ENCODE measurements at regions not wholly inside any gene's neighbourhood (a gene's known extent, or its start where the extent isn't known, plus 50 kb on each side); places are given as distances from the start of the nearest gene placed in this dataset.

- no peak for DNase-seq
Measured at GRCh38 chr2:22801071-22801470, 583.9 kb upstream of the KLHL29 start.

DNA sequence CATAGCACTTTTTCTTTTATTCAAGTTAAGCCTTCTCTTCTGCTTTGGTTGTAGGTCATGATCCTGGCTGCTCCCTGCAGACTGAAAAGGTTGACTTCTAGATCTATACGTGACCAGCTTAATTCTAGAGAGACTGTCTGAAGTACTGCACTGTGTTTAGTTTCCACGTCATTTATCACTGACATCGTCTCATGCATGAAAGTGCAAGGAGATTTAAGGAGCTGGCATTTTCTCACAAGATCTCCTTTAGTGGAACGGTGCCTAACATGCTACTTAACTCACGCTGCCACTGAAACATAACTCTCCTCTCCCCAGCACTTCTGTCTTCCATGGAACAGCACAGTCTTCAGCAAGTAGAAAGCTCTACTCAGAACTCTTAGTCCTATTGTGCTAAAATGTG lies 583.0 kb upstream of the KLHL29 start:
- DNase-seq = no peak

DNA sequence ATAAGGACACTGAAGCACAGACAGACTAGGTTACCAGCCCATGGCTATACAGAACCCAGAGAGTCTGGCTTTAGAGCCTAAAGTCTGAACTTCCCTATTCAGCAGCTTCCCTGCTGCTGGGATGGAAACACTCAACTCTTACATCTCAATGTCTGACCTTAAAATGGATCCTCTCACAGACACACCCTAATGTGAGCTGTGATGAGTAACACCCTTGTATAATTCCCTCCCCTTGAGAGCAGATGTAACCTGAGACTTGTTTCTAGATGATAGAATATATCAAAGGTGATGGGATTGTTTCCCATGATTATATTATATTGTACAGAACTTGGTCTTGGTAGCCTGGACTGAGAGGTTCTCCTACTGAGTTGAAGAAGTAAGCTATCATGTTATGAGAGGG lies 577.1 kb upstream of the KLHL29 start:
- no peak for DNase-seq

- DNase-seq = no peak
Measured at GRCh38 chr2:22810602-22811001, 574.4 kb upstream of the KLHL29 start.

- DNase-seq = no peak
Measured at GRCh38 chr2:22812065-22812680, 572.8 kb upstream of the KLHL29 start.

DNA sequence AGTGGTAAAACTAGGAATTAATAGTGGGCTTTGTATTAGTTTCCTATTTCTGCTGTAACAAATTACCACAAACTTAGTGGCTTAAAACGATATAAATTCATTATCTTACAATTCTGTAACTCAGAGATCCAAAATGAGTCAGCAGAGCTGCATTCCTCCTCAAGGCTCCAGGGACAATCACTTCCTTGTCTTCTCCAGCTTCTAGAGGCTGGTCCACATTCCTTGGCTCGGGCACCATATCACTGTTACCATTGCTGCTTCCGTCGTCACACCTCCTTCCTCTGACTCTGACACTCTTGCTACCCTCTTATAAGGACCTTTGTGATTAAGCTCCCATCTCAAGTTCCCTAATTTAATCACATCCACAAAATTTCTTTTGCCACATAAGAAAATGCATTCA lies 567.8 kb upstream of the KLHL29 start:
- no peak for DNase-seq

GRCh38 chr2:22821458-22821857 lies 563.5 kb upstream of the KLHL29 start:
- DNase-seq = no peak

DNA sequence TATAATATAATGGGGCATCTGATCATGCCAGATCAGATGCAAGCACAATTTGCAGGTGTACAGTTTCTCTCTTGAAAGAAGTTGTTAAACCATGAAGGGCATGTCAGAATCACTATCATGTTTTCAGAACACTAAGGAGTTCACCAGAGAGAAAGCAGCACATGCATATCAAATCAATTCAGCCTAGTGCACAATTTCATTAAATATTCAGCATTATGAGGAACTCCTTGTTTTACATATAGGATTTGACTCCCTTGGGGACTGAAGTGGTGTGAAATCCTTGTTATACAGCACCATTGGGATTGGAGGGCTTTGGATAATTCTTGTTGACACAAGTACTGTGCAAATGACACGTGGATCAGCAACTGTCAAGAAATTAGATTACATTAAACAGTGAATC lies 562.1 kb upstream of the KLHL29 start:
- DNase-seq = no peak

DNA sequence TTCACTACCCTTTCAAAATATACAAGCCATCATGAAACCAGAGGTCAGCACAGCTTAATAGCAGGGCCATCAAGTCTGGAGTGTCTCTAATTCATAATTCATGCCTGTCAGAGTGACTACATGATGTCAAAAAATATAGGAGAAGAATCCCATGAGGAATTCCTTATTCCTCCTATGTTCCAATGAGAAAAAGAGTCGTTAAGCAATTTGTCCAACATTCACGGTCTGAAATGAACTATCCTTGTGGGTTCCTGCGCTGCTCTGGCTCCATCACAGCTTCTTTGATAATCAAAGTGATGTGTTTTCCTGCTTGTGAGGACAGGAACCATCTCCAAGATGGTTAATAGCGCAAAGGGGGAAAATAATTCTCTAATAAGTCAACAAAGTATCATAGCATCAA lies 560.4 kb upstream of the KLHL29 start:
- no peak for DNase-seq

DNA sequence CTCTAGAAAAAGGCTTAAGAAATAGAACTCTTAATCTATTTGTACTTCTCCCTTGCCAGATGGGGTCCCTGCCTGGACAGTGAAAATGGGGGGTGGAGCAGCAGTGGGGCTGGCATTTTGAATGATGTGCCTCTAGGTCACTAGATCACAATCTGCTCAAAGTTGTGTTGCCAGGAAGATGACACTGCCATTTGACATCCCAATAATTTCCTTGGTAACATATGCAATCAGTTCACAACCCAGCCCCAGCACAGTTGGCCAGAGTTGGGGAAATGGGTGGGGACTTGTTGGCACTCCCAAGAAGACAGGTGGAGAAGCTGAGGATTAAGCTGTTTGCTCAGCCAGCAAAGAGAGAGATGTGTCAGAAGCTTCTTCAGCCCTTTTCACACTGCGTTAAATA lies 558.3 kb upstream of the KLHL29 start:
- DNase-seq = no peak

GRCh38 chr2:22829791-22830190 lies 555.2 kb upstream of the KLHL29 start:
- DNase-seq = no peak

DNA sequence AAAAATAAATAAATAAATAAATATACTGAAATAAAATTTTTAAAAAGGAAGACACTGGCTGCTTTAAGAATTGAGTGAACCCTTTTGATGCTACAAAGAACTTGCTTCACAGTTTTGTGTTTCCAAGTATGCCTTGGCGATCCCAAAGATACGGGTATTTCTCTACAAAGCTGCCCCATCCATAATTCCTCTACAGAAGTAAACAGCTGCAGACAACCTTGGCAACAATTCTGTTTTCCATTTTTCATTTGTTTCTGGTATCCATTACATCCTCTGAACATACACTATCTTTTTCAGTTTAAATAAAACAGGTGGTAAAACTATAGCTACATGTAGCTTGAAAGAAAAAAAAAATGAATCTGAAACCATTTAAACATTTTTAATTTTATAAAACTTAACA lies 552.8 kb upstream of the KLHL29 start:
- DNase-seq = no peak

GRCh38 chr2:22838461-22838860 lies 546.5 kb upstream of the KLHL29 start:
- no peak for DNase-seq

DNA sequence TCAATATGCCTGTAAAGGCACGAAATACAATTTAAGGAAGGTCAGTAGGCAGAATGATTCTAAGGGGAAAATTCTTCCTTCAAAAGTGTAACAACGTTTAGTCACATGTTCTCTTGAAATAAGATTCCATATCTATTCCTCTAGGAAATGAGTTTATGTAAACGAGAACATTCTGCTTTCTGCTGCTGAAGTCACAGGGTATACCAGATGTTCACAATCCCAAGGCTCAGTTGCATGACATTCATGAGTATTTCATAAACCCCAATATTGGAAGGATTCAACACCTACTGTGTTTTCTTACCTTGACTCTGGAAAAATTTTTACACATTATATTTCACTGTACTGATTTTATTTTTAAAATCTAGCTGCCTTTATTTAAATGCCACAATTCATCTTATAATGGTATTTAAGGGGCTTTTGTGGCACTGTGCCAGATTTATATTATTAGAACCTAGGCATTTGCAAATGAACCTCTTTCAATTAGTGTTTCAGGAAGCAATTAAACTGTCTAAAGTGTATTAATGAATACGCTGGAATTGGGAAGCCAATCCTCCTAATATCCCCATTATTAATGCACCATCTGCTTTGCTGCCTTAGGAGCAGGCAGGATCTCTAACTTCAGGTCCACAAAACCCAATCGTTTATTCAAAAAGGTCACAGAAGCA lies 542.6 kb upstream of the KLHL29 start:
- DNase-seq = no peak

GRCh38 chr2:22843919-22844537 lies 541.0 kb upstream of the KLHL29 start:
- DNase-seq = no peak

DNA sequence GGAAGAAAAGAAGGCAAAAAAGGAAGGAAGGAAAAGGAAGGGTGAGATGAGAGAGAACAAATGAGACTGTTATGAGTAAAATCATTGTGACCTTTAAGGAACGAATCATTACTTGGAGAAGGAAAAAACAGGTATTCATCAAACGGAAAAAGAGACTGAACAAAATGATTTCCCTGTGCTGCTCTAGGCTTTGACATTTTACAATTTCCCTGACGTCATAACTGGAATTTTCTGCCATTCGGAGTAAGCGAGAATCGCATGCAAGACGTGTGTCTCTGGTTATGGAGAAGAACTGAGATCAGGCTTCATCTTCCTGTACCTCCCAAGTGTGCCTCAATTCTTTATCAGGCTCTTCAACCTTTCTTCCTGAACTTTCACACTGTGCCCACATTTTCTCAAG lies 534.7 kb upstream of the KLHL29 start:
- DNase-seq = no peak

- no peak for DNase-seq
Measured at GRCh38 chr2:22854588-22854987, 530.4 kb upstream of the KLHL29 start.

GRCh38 chr2:22855081-22855480 lies 529.9 kb upstream of the KLHL29 start:
- DNase-seq = no peak

GRCh38 chr2:22855761-22856184 lies 529.2 kb upstream of the KLHL29 start:
- no peak for DNase-seq

DNA sequence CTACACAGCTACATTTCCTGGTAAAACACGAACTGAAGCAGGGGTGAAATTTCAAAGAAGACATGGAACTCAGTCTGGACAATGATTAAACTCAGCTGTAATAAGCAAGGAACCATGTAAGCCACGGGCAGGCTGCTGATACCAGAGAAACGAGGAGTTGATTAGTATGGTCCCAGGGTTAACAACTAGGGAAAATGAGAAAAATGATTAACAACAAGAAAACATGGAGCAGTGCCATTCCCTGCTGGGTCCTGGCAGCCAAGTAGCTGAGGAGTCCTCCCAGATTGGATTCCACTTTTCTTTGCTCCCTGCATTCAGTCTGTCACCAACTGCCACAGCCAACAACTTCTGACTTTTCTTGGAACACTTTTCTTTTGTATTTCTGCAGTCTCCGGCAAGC lies 517.0 kb upstream of the KLHL29 start:
- no peak for DNase-seq

DNA sequence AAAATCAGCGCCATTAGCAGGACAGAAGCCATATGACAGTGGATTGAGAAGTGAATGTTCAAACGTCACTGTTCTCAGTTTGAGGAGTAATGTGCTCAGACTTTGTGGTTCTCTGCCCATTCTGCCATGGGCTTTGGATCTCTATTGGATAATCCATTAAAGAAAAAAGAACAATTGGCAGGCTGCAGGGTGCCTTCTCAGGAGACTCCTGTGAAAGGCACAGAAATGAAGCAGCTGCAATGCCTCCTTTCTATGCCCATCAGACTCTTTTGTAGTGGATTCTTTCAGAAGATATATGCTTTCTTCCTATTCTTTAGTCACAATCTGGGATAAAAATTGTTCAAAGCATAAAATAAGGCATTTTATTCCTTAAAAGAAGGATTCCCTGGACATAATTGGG lies 506.9 kb upstream of the KLHL29 start:
- DNase-seq = no peak

- no peak for DNase-seq
Measured at GRCh38 chr2:22879009-22879863, 505.7 kb upstream of the KLHL29 start.

DNA sequence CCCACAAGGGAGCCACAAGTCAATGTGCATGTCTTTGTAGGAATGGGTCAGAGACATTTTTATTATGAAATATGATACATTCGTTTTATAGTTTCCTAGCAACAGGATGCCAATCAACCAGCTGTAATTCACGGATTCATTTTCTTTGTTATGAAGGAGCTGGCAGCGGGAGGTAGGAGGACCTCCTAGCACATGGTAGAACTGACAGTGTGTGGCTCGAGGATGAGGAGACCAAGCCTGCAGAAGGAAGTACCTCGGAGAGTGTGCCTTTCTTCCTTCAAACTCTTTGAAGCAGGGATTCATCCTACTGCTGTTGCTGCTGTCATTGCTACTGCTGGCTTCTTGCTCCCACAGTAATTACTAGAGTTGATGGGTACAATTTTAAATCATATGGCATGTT lies 504.8 kb upstream of the KLHL29 start:
- no peak for DNase-seq

- no peak for DNase-seq
Measured at GRCh38 chr2:22882011-22882410, 503.0 kb upstream of the KLHL29 start.

Data from activated T-cell treated with anti-CD3 and anti-CD28 coated beads for 4 hours (primary cell).